ENCODE measurements at regions not wholly inside any gene's neighbourhood (a gene's known extent, or its start where the extent isn't known, plus 50 kb on each side); places are given as distances from the start of the nearest gene placed in this dataset.

DNA sequence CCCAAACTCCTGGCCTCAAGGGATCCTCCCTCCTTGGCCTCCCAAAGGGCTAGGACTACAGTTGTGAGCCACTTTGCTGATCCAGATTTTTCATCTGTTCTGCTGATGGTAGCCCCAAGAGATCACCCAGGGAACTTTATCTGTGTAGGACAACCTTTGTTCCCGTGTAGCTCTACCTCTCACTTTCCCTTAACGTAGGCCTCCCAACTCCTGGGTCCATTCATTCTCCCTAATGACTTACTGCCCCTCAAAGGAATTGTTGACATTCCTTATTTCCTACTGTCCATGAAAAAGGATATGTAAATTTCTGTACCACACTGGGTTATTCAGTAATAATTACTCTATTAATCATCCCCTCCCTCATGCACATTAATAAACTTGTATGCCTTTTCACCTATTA lies 51.0 kb upstream of the PHF24 start:
- Histone ChIP-seq H2AFZ (ENCODE audit: low read length) (no peak overlapping the region), H3K27ac (ENCODE audit: low read length) (no peak overlapping the region), H4K20me1 (ENCODE audit: insufficient read depth, low read depth, low read length) (no peaks in the 10 kb centered on the region), H3K9me2 (replicated peaks; ENCODE audit: insufficient read depth, low read length) (no peaks in the 10 kb centered on the region), H3K27me3 (ENCODE audit: low read length) (no peaks in the 10 kb centered on the region), H3K4me3 (ENCODE audit: low read length) (no peak overlapping the region), H3K4me1 (ENCODE audit: low read length) (no peaks in the 10 kb centered on the region), H3K9ac (ENCODE audit: low read length) (no peak overlapping the region), H3K79me2 (ENCODE audit: low read length) (no peaks in the 10 kb centered on the region), H3K9me3 (ENCODE audit: low read length) (no peaks in the 10 kb centered on the region), H3K4me2 (ENCODE audit: low read depth, low read length, poor library complexity, severe bottlenecking) (no peak overlapping the region), H3K36me3 (ENCODE audit: insufficient read depth, low read length) (no peaks in the 10 kb centered on the region)
- DNase-seq = no peak

DNA sequence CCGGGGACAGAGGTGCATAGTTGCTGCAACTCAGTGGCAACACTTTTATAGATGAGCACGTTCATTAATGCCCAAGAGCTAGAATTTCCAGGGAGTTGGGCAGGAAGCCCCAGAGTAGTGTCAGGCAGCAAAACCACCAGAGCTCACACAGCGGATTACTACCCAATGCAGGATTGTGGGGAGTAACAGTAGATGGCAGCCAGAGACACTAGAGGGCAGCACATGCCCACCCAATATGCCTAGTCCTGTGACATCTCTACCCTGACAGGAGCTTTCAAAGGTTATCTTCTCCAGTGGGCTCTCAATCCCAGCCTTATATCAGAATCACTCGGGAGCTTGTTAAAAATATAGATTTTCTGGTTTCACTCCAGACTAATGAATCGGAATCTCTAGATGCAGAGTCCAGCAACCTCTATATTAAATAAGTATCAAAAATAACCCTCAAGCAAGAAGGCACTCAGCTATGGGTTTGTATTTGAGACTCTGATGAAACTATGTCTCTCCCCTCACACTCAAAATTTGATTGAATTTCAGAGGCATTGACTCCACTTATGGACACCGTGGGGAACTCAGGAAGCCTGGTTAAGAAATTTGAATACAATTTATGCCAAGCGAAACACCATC lies 58.4 kb upstream of the PHF24 start:
- Histone ChIP-seq H3K4me3 (ENCODE audit: low read length) (no peak overlapping the region), H2AFZ (ENCODE audit: low read length) (no peak overlapping the region), H3K27me3 (ENCODE audit: low read length) (no peaks in the 10 kb centered on the region), H4K20me1 (ENCODE audit: insufficient read depth, low read depth, low read length) (no peaks in the 10 kb centered on the region), H3K9me3 (ENCODE audit: low read length) (no peaks in the 10 kb centered on the region), H3K9me2 (replicated peaks; ENCODE audit: insufficient read depth, low read length) (no peaks in the 10 kb centered on the region), H3K9ac (ENCODE audit: low read length) (no peak overlapping the region), H3K27ac (ENCODE audit: low read length) (no peak overlapping the region), H3K79me2 (ENCODE audit: low read length) (no peaks in the 10 kb centered on the region), H3K4me2 (ENCODE audit: low read depth, low read length, poor library complexity, severe bottlenecking) (no peak overlapping the region), H3K36me3 (ENCODE audit: insufficient read depth, low read length) (no peaks in the 10 kb centered on the region), H3K4me1 (ENCODE audit: low read length) (no peaks in the 10 kb centered on the region)
- DNase-seq = peak; percentile 88

DNA sequence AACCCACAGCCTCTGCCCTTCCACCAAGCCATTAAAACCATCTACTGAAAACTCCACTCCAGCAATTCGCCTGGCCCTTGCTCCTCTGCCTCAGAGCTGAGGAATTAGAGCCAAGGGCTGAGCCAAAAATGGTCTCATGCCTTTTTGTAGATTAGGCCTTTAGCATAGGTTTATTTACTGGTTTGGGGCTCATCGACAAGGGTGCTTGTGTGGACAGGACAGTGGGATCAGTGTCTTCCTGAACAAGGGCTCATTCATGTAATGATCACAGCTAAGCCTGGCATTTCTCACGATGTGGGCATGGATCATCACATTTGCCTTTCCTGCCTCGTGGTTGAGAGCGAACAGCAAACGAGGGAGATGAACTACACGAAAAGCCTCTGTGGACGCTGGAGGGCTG lies 59.2 kb upstream of the PHF24 start:
- no peak for DNase-seq
- Histone ChIP-seq H3K36me3 (ENCODE audit: insufficient read depth, low read length) (no peaks in the 10 kb centered on the region), H3K9ac (ENCODE audit: low read length) (no peak overlapping the region), H3K4me3 (ENCODE audit: low read length) (no peak overlapping the region), H4K20me1 (ENCODE audit: insufficient read depth, low read depth, low read length) (no peaks in the 10 kb centered on the region), H3K4me1 (ENCODE audit: low read length) (no peaks in the 10 kb centered on the region), H3K27ac (ENCODE audit: low read length) (no peak overlapping the region), H3K79me2 (ENCODE audit: low read length) (no peaks in the 10 kb centered on the region), H3K27me3 (ENCODE audit: low read length) (no peaks in the 10 kb centered on the region), H3K9me3 (ENCODE audit: low read length) (no peaks in the 10 kb centered on the region), H2AFZ (ENCODE audit: low read length) (no peak overlapping the region), H3K9me2 (replicated peaks; ENCODE audit: insufficient read depth, low read length) (no peaks in the 10 kb centered on the region), H3K4me2 (ENCODE audit: low read depth, low read length, poor library complexity, severe bottlenecking) (no peak overlapping the region)

GRCh38 chr9:34896112-34896511 lies 62.0 kb upstream of the PHF24 start:
- Histone ChIP-seq H2AFZ (ENCODE audit: low read length) (no peak overlapping the region), H3K9ac (ENCODE audit: low read length) (no peak overlapping the region), H4K20me1 (ENCODE audit: insufficient read depth, low read depth, low read length) (no peaks in the 10 kb centered on the region), H3K4me3 (ENCODE audit: low read length) (no peak overlapping the region), H3K79me2 (ENCODE audit: low read length) (no peaks in the 10 kb centered on the region), H3K27ac (ENCODE audit: low read length) (no peak overlapping the region), H3K36me3 (ENCODE audit: insufficient read depth, low read length) (no peaks in the 10 kb centered on the region), H3K27me3 (ENCODE audit: low read length) (no peaks in the 10 kb centered on the region), H3K4me2 (ENCODE audit: low read depth, low read length, poor library complexity, severe bottlenecking) (no peak overlapping the region), H3K4me1 (ENCODE audit: low read length) (no peaks in the 10 kb centered on the region), H3K9me3 (ENCODE audit: low read length) (no peaks in the 10 kb centered on the region), H3K9me2 (replicated peaks; ENCODE audit: insufficient read depth, low read length) (no peaks in the 10 kb centered on the region)
- DNase-seq = no peak

- no peaks in the 10 kb centered on the region for H4K20me1 ChIP-seq (ENCODE audit: insufficient read depth, low read depth, low read length)
- no peaks in the 10 kb centered on the region for H3K9me2 ChIP-seq (replicated peaks; ENCODE audit: insufficient read depth, low read length)
- no peaks in the 10 kb centered on the region for H3K9me3 ChIP-seq (ENCODE audit: low read length)
- no peak overlapping the region for H3K4me2 ChIP-seq (ENCODE audit: low read depth, low read length, poor library complexity, severe bottlenecking)
- H3K36me3 ChIP-seq (ENCODE audit: insufficient read depth, low read length) = no peaks in the 10 kb centered on the region
- no peak overlapping the region for H3K4me3 ChIP-seq (ENCODE audit: low read length)
- no peak overlapping the region for H3K27ac ChIP-seq (ENCODE audit: low read length)
- H3K79me2 ChIP-seq (ENCODE audit: low read length) = no peaks in the 10 kb centered on the region
- H3K27me3 ChIP-seq (ENCODE audit: low read length) = no peaks in the 10 kb centered on the region
- no peak for DNase-seq
- H3K4me1 ChIP-seq (ENCODE audit: low read length) = no peaks in the 10 kb centered on the region
- H3K9ac ChIP-seq (ENCODE audit: low read length) = no peak overlapping the region
- H2AFZ ChIP-seq (ENCODE audit: low read length) = no peak overlapping the region
These were observed 65.2 kb upstream of the PHF24 start for GRCh38 chr9:34892886-34893285.

- no peak overlapping the region for H3K9ac ChIP-seq (ENCODE audit: low read length)
- no peaks in the 10 kb centered on the region for H3K9me3 ChIP-seq (ENCODE audit: low read length)
- H4K20me1 ChIP-seq (ENCODE audit: insufficient read depth, low read depth, low read length) = no peaks in the 10 kb centered on the region
- no peak for DNase-seq
- no peaks in the 10 kb centered on the region for H3K4me1 ChIP-seq (ENCODE audit: low read length)
- H2AFZ ChIP-seq (ENCODE audit: low read length) = no peak overlapping the region
- H3K9me2 ChIP-seq (replicated peaks; ENCODE audit: insufficient read depth, low read length) = no peaks in the 10 kb centered on the region
- no peak overlapping the region for H3K27ac ChIP-seq (ENCODE audit: low read length)
- no peak overlapping the region for H3K4me3 ChIP-seq (ENCODE audit: low read length)
- H3K36me3 ChIP-seq (ENCODE audit: insufficient read depth, low read length) = no peaks in the 10 kb centered on the region
- no peaks in the 10 kb centered on the region for H3K27me3 ChIP-seq (ENCODE audit: low read length)
- H3K4me2 ChIP-seq (ENCODE audit: low read depth, low read length, poor library complexity, severe bottlenecking) = no peak overlapping the region
- no peaks in the 10 kb centered on the region for H3K79me2 ChIP-seq (ENCODE audit: low read length)
These were observed 66.7 kb upstream of the PHF24 start for GRCh38 chr9:34891386-34891785.

- no peak overlapping the region for H3K27ac ChIP-seq (ENCODE audit: low read length)
- H3K9me3 ChIP-seq (ENCODE audit: low read length) = no peaks in the 10 kb centered on the region
- H2AFZ ChIP-seq (ENCODE audit: low read length) = no peak overlapping the region
- DNase-seq = no peak
- H3K9ac ChIP-seq (ENCODE audit: low read length) = no peak overlapping the region
- H3K4me3 ChIP-seq (ENCODE audit: low read length) = no peak overlapping the region
- peaks cover 7% of the 10 kb centered on the region; the same call in 1 of the 2 replicates for H3K4me1 ChIP-seq (ENCODE audit: low read length)
- no peaks in the 10 kb centered on the region for H3K36me3 ChIP-seq (ENCODE audit: insufficient read depth, low read length)
- H3K79me2 ChIP-seq (ENCODE audit: low read length) = no peaks in the 10 kb centered on the region
- no peaks in the 10 kb centered on the region for H3K27me3 ChIP-seq (ENCODE audit: low read length)
- H3K4me2 ChIP-seq (ENCODE audit: low read depth, low read length, poor library complexity, severe bottlenecking) = no peak overlapping the region
- H4K20me1 ChIP-seq (ENCODE audit: insufficient read depth, low read depth, low read length) = no peaks in the 10 kb centered on the region
- H3K9me2 ChIP-seq (replicated peaks; ENCODE audit: insufficient read depth, low read length) = no peaks in the 10 kb centered on the region
These were observed 70.2 kb upstream of the PHF24 start for GRCh38 chr9:34887841-34888240.

GRCh38 chr9:34884747-34885189 lies 73.3 kb upstream of the PHF24 start:
- Histone ChIP-seq H3K27me3 (ENCODE audit: low read length) (no peaks in the 10 kb centered on the region), H4K20me1 (ENCODE audit: insufficient read depth, low read depth, low read length) (no peaks in the 10 kb centered on the region), H3K4me3 (ENCODE audit: low read length) (no peak overlapping the region), H3K9ac (ENCODE audit: low read length) (no peak overlapping the region), H3K79me2 (ENCODE audit: low read length) (no peaks in the 10 kb centered on the region), H3K27ac (ENCODE audit: low read length) (no peak overlapping the region), H3K4me1 (ENCODE audit: low read length) (peaks cover 7% of the 10 kb centered on the region; the same call in 1 of the 2 replicates), H2AFZ (ENCODE audit: low read length) (no peak overlapping the region), H3K36me3 (ENCODE audit: insufficient read depth, low read length) (no peaks in the 10 kb centered on the region), H3K9me2 (replicated peaks; ENCODE audit: insufficient read depth, low read length) (no peaks in the 10 kb centered on the region), H3K4me2 (ENCODE audit: low read depth, low read length, poor library complexity, severe bottlenecking) (no peak overlapping the region), H3K9me3 (ENCODE audit: low read length) (no peaks in the 10 kb centered on the region)
- no peak for DNase-seq

DNA sequence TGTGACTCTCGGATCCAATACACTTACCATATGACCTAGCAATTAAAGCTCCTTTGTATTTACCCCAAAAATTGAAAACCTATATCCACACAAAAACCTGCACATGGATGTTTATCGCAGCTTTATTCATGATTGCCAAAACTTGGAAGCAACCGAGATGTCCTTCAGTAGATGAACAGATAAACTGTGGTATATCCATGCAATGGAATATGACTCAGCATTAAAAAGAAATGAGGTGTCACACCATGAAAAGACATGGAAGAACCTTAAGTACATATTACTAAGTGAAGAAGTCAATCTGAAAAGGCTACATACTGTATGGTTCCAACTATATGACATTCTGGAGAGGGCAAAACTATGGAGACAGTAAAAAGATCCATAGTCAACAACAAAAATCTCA lies 82.0 kb upstream of the PHF24 start:
- Histone ChIP-seq H3K36me3 (ENCODE audit: insufficient read depth, low read length) (no peaks in the 10 kb centered on the region), H3K27ac (ENCODE audit: low read length) (no peak overlapping the region), H3K27me3 (ENCODE audit: low read length) (no peaks in the 10 kb centered on the region), H3K9me3 (ENCODE audit: low read length) (no peaks in the 10 kb centered on the region), H3K79me2 (ENCODE audit: low read length) (no peaks in the 10 kb centered on the region), H2AFZ (ENCODE audit: low read length) (no peak overlapping the region), H3K4me2 (ENCODE audit: low read depth, low read length, poor library complexity, severe bottlenecking) (no peak overlapping the region), H4K20me1 (ENCODE audit: insufficient read depth, low read depth, low read length) (no peaks in the 10 kb centered on the region), H3K9ac (ENCODE audit: low read length) (no peak overlapping the region), H3K4me3 (ENCODE audit: low read length) (no peak overlapping the region), H3K4me1 (ENCODE audit: low read length) (no peaks in the 10 kb centered on the region), H3K9me2 (replicated peaks; ENCODE audit: insufficient read depth, low read length) (no peaks in the 10 kb centered on the region)
- no peak for DNase-seq

Measured in Karpas-422 (cell line).